Mesodermal cell (in vitro differentiated cells): ENCODE measurements at regions not wholly inside any gene's neighbourhood (a gene's known extent, or its start where the extent isn't known, plus 50 kb on each side); places are given as distances from the start of the nearest gene placed in this dataset.

Experiments
- H3K27ac ChIP-seq: 2 replicates; pipeline ENCODE4 v1.7.0; 2013; ENCODE audit warnings: mild to moderate bottlenecking, low read depth, low read length, moderate library complexity; ENCODE audit not compliant: severe bottlenecking
- H3K36me3 ChIP-seq: 2 replicates; pipeline ENCODE4 v1.7.1; 2013; ENCODE audit warnings: mild to moderate bottlenecking, low read length, moderate library complexity; ENCODE audit not compliant: control insufficient read depth, insufficient read depth
- H3K4me1 ChIP-seq: one replicate; pipeline ENCODE4 v1.7.1; 2013; ENCODE audit warnings: mild to moderate bottlenecking, low read length; ENCODE audit not compliant: insufficient read depth, control insufficient read depth, poor library complexity, severe bottlenecking
- H3K4me3 ChIP-seq: 2 replicates; pipeline ENCODE4 v1.7.0; 2013; ENCODE audit warnings: low read length, control low read depth, mild to moderate bottlenecking; ENCODE audit not compliant: insufficient read depth, poor library complexity, severe bottlenecking; ENCODE audit errors: extremely low read depth
- H3K9me3 ChIP-seq: 2 replicates; pipeline ENCODE4 v1.7.1; 2013; ENCODE audit warnings: mild to moderate bottlenecking, low read length, moderate library complexity; ENCODE audit not compliant: control insufficient read depth
- WGBS, 2 experiments: methylation state at CpG; one replicate each; pipeline ENCODE4 v1.1.5; 2013; ENCODE audit warnings: missing lambda C conversion rate in 2 of 2; ENCODE audit not compliant: insufficient coverage in 2 of 2; 5-methylcytosine and 5-hydroxymethylcytosine counted together

DNA sequence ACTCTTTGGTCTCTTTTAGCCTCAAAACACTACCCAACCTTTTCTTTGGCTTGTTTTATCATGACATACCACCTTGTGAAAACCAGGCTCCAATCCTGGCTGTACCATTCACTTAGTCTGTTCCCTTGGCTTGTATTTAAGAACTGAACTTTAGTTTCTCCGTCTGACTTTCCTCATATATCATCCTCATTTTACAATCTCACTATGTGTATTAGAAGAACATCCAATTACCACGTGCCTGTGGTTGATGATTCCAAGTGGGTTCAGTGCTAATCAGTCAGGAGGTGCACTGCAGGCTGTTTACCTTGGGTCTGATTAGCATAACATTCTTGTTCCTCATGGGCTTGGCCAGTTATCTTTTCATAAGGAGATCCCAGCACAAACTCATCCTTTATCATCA is 144.8 kb upstream of the KLF14 start:
- peaks cover 93% of the 10 kb centered on the region for H3K36me3 ChIP-seq
- WGBS, 2 experiments, result 100% methylated on average over 1 of the region's 2 CpGs; no CpG with 5 or more reads in 1 of the 2 experiments
- peaks cover 36% of the 10 kb centered on the region for H3K4me1 ChIP-seq

DNA sequence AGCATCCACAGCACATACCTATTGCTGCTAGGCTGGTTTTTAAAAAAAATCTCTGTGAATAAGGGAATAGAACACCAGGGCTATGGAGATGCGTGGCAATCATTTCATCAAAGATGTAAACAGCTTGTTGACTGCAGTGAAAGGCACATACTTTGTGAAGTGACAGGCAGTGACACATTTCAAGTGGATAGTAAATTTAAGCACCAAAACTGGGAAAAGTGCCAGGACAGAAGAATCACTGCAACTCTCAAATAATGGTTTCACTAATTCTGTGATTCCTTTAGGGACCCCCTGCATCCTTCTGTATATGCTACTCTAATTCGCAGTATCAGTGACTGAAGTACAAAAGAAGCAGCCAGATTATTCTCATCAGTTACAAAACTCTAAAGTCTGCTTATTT is 145.2 kb upstream of the KLF14 start:
- H3K4me3 ChIP-seq, result no peak overlapping the region
- H3K36me3 ChIP-seq, result peaks cover 93% of the 10 kb centered on the region
- H3K27ac ChIP-seq, result no peak overlapping the region
- WGBS, 2 experiments, result 92 to 100% methylated on average over 1 of the region's 2 CpGs
- H3K9me3 ChIP-seq, result no peaks in the 10 kb centered on the region
- H3K4me1 ChIP-seq, result peaks cover 38% of the 10 kb centered on the region

More for the DNA sequence above, 144.8 kb upstream of the KLF14 start:
- Histone ChIP-seq H3K9me3 (no peaks in the 10 kb centered on the region), H3K27ac (no peak overlapping the region), H3K4me3 (no peak overlapping the region)

DNA sequence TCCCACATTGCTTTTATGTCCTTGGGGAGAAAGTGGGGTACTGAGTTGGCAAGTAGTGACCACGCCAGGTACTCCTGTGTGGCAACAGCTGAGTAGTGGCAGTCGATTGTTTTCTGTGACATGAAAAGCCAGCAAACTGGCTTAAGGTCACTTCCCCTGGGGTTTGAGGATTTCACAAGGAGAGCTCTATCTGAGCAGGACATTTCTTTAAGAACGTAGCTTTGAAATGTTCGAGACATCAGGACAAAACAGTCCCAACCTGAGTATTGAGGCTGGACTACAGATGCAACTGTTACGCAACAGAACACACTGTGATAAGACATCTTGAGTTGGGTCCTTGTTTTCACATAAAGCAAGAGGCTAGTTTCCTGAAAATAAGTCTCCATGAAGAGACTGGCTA is 146.7 kb upstream of the KLF14 start:
- no peak overlapping the region for H3K4me3 ChIP-seq
- no peaks in the 10 kb centered on the region for H3K9me3 ChIP-seq
- H3K27ac ChIP-seq, result peak overlapping the region; percentile 50
- 90 to 94% methylated on average over 4 to 5 of the region's 5 CpGs for WGBS, 2 experiments
- peaks cover 97% of the 10 kb centered on the region for H3K36me3 ChIP-seq
- H3K4me1 ChIP-seq, result peaks cover 53% of the 10 kb centered on the region

DNA sequence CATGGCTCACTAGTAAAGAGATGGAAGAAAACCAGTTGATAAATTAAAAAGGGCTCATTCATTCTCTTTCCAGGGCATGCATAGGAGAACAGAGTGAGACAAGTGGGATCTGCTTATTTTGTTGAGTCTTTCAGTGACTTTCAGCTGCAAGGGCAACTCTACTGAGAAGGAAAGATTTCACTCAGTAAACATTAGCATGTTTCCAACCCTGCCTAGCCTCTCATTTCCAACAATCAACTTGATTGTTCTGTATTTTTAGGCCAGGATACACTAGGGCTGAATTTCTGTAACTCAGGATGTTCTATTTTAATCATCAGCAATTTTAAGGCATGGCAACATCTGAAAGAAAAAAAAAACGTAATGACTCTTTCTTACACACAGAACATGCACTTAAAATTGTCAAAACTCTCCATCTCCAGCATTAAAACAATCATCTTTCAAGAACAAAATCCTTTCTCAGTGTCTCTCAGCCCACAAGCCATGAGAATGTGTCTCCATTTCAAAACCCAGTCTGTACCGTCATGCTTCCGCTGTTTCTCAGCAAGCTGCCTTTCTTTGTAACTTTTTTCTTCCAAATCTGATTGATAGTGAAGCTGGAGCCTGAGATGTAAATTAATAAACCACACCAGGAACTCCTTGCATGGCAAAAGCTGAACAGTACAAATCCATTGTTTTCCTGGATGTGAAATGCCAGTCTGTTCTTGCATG is 147.2 kb upstream of the KLF14 start:
- no peaks in the 10 kb centered on the region for H3K9me3 ChIP-seq
- H3K36me3 ChIP-seq, result peaks cover 97% of the 10 kb centered on the region
- WGBS, 2 experiments, result 43% methylated on average over 1 of the region's 3 CpGs; no CpG with 5 or more reads in 1 of the 2 experiments
- H3K4me1 ChIP-seq, result peaks cover 58% of the 10 kb centered on the region
- H3K27ac ChIP-seq, result peak overlapping the region; percentile 50
- no peak overlapping the region for H3K4me3 ChIP-seq

DNA sequence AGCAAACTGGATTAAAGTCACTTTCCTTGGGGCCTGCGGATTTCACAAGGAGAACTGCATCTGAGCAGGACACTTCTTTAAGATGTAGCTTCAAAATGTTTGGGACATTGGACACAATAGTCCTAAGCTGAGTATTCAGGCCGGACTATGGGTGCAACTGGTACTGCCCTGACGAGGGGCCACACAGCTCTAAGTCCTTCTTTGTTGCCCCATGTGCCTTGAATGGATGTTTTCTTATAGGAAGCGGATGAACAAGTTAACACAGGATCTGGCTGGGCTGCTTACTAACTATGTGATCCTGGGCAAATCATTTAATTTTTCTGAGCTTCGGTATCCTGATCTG is 147.8 kb upstream of the KLF14 start:
- Histone ChIP-seq H3K36me3 (peaks cover 97% of the 10 kb centered on the region), H3K27ac (no peak overlapping the region), H3K9me3 (no peaks in the 10 kb centered on the region), H3K4me1 (peaks cover 64% of the 10 kb centered on the region), H3K4me3 (no peak overlapping the region)
- WGBS, 2 experiments, result 96 to 98% methylated on average over 4 to 5 of the region's 5 CpGs

DNA sequence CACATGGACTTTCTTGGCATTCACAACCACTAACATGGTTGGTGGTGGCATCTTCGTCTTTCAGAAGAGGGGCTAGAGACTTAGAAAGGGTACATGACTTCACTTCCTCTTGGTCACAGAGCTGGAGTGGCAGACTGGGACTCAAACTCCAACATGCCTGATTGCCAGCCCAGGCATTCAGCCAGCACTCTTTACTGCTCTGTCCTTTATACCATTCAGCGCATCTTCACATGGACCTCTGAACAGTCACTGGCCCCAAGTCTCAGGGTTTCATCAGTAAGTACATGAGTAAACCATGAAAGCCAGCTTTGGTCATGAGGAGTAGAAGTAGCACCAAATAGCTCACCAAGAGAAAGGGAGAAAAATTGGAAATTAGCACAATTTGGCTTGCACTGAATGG is 148.4 kb upstream of the KLF14 start:
- H3K36me3 ChIP-seq, result peaks cover 92% of the 10 kb centered on the region
- no peak overlapping the region for H3K4me3 ChIP-seq
- H3K27ac ChIP-seq, result no peak overlapping the region
- WGBS, 2 experiments, result 100% methylated on average over 1 of the region's 2 CpGs; no CpG with 5 or more reads in 1 of the 2 experiments
- H3K4me1 ChIP-seq, result peaks cover 69% of the 10 kb centered on the region
- no peaks in the 10 kb centered on the region for H3K9me3 ChIP-seq

DNA sequence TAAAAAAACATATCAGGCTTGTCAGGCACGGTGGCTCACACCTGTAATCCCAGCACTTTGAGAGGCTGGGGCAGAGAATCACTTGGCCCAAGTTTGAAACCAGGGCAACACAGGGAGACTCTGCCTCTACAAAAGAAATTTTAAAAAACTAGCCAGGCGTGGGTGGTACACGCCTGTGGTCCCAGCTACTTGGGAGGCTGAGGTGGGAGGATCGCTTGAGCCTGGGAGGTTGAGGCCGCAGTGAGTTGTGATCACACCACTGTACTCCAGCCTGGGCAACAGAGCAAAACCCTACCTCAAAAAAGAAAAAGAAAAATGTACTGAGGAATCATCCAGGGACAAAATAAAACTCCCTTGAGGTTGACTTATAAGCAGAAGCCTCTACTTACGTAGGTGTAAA is 149.9 kb upstream of the KLF14 start:
- no peak overlapping the region for H3K27ac ChIP-seq
- H3K9me3 ChIP-seq, result no peaks in the 10 kb centered on the region
- H3K4me1 ChIP-seq, result peaks cover 79% of the 10 kb centered on the region
- 92% methylated on average over 1 to 5 of the region's 6 CpGs for WGBS, 2 experiments
- H3K36me3 ChIP-seq, result peaks cover 83% of the 10 kb centered on the region
- H3K4me3 ChIP-seq, result no peak overlapping the region

DNA sequence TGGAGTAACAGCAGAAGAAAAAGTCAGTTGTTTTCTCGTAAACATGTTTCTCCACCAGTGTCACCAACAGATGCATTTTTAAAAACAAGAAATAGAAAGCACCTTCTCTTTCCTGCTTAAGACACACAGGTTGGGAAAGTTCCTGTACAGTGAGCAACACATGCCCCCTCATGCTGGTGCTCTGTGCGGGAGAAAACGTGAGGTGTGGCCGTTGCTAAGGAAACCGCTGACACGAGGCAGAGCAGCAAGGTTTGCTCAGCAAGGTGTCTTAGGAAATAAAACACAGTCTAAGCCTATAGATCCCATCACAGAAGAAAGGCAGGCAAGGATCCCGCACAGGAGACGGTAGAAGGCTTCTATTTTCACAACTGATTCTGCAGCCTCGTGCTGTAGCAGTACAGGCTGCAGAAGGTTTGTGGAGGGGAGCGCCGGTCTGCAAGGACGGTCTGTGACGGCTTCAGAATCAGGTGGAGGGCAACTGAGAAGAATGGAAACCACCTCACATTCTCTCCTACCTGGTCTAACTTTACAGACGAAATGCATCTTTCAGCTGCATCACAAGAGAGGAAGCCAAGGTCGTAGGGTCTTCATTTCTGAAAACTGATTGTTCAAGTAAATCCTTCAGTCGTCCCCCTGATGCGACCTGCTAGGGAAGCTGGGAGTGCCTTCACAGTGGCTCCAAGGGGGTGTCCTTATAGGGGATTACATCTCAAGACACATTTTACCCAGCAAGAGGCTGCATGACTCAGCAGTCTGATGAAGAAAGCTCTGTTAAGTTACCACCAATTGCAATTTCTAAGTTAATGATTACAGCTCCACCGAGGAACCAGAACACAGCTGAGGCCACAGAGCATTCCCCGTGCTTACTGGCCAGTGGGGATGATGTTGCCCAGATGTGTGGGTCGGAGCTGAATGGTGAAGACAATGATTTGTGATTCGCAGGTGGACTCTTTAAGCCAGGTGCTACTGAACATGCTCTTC is 150.7 kb upstream of the KLF14 start:
- Histone ChIP-seq H3K4me3 (no peak overlapping the region), H3K9me3 (no peaks in the 10 kb centered on the region), H3K36me3 (peaks cover 80% of the 10 kb centered on the region), H3K27ac (peak overlapping the region; percentile 45), H3K4me1 (peaks cover 79% of the 10 kb centered on the region)
- whole genome bisulfite sequencing, 2 experiments, result 76 to 81% methylated on average over 9 to 13 of the region's 21 CpGs

DNA sequence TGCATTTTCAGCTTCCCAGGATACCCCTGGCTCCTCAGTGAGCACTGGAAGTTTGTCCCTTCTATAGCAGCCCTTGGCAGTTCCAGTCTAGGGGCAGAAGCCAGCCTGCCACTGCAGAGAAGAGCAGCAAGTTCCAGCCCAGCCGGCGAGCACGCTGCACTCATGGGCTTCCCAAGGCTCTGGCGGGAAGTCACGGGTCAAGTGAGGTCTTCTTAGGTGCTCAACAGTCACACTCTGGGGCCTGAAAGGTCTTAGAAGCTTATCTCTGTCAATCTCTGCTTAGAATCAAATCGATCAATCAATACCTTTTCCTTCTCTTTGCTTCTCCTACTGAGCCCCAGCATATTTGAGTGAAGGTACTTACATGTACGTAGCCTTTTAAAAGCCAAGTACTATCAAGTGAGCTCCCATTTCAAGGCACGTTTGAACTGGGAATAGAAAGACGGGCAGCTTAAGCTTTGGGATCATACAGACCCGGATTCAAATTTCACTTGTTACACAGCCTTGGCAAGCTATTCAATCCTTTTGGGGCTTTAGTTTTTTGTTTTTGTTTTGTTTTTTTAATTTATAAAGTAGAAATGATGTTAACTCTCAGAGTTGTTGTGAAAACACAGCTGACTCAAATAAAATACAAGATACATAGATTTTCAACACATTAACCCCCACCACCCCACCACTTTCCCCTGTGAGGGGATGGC is 152.6 kb upstream of the KLF14 start:
- Histone ChIP-seq H3K36me3 (peaks cover 75% of the 10 kb centered on the region), H3K4me3 (no peak overlapping the region), H3K4me1 (peaks cover 84% of the 10 kb centered on the region), H3K27ac (peak overlapping the region; percentile 98), H3K9me3 (no peaks in the 10 kb centered on the region)
- WGBS, 2 experiments, result 88 to 89% methylated on average over 5 to 10 of the region's 10 CpGs

DNA sequence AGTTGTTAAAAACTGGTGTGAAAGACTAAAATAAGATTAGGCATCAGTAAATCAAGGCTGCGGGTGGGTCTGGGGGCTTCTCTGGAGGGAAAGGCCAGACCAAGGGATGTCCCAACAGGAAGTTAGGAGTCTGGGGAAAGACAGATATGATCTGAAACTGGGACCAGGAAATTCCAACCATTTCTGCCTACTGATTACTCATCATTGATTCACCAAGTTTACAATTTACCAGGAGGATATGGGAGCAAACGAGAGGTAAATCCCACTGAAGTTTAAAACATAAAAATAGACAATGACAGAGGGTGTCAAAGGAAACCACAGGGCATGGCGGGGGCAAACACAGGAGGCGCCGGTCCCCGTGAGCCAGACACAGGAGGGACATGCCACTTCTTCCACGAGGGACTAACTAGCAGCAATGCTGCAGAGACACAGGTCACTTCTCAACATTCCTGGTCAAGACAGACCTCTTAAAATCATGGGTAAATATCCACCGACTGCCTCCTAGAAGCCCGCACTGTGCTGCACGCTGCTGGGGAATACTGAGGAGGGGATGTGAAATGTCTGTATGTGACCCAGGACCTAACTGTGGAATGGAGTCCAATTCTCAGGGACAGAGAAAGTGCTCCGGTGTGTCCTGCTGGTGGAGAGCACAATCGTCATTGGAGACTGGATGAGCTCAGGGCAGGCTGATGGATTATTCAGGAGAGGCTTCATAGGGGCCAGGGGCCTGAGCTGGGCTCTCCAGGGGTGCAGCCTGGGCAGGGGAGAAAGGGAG is 153.4 kb upstream of the KLF14 start:
- H3K27ac ChIP-seq, result peak overlapping the region; percentile 98
- H3K9me3 ChIP-seq, result no peaks in the 10 kb centered on the region
- WGBS, 2 experiments, result 71 to 81% methylated on average over 11 to 12 of the region's 12 CpGs
- H3K4me3 ChIP-seq, result no peak overlapping the region
- peaks cover 80% of the 10 kb centered on the region for H3K4me1 ChIP-seq
- peaks cover 67% of the 10 kb centered on the region for H3K36me3 ChIP-seq
